ENCODE measurements at regions not wholly inside any gene's neighbourhood (a gene's known extent, or its start where the extent isn't known, plus 50 kb on each side); places are given as distances from the start of the nearest gene placed in this dataset.

DNA sequence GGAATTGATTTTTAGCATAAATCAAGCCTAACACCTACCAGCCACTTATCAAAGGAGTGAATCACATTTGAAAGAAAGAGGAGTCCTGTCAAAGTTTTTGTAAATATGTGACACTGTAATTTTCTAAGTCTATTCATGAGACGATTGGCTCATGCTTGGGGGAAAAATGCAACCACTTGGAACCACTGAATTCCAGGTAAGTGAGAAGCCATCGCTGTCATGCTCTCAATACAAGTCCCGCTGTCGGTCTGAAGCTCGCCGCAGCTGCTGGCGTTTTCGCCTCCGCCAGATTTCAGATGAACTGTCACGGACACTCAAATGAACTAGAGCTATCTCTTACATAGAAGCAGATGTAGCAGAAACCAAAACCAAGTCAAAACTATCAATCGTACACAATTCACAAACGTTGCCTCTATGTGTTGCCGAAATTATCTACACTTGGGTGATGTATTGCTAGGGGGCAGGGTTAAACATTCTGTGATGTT lies 279.8 kb upstream of the FZD8 start:
- H3K9me3 ChIP-seq (ENCODE audit: insufficient read depth in 2 of 2, low read depth in 1 of 2, low read length in 1 of 2) = no peaks in the 10 kb centered on the region
- H2BK5ac ChIP-seq (ENCODE audit: low read depth, low read length) = no peak overlapping the region
- H2BK12ac ChIP-seq (ENCODE audit: low read depth, low read length) = no peak overlapping the region
- peaks cover 0 to 6% (median 3%) of the 10 kb centered on the region in 4 experiments; a peak in 3 of 7 replicates for H3K4me1 ChIP-seq (replicated peaks in 1 of 4; ENCODE audit: control insufficient read depth in 3 of 4, insufficient read depth in 4 of 4, low read length in 3 of 4)
- no peak overlapping the region for H2AK5ac ChIP-seq (ENCODE audit: low read depth, low read length)
- H2BK15ac ChIP-seq (ENCODE audit: low read length) = no peak overlapping the region
- CTCF ChIA-PET (ENCODE audit: partially characterized antibody) = no interaction called here
- no peak overlapping the region for H4K8ac ChIP-seq (ENCODE audit: extremely low read depth, insufficient read depth, low read length)
- H4K20me1 ChIP-seq (replicated peaks in 1 of 2; ENCODE audit: control insufficient read depth in 1 of 2, insufficient read depth in 2 of 2, low read length in 2 of 2) = no peaks in the 10 kb centered on the region
- 91% methylated on average over 13 of the region's 13 CpGs; no CpG with 5 or more reads in 1 of the 2 experiments for WGBS, 2 experiments (ENCODE audit: extremely low coverage in 1 of 2, insufficient coverage in 1 of 2, insufficient read length in 1 of 2, insufficient replicate concordance in 2 of 2, low coverage in 1 of 2, low lambda C conversion rate in 2 of 2, missing lambda C conversion rate in 1 of 2)
- no peak overlapping the region for H2BK120ac ChIP-seq (replicated peaks; ENCODE audit: low read depth, low read length)
- H2AFZ ChIP-seq (ENCODE audit: low read length) = no peak overlapping the region
- H2BK20ac ChIP-seq (ENCODE audit: low read length) = no peak overlapping the region
- H3K36me3 ChIP-seq (ENCODE audit: control insufficient read depth in 2 of 4, insufficient read depth in 4 of 4, low read length in 3 of 4) = no peaks in the 10 kb centered on the region
- H3K27ac ChIP-seq (ENCODE audit: low read depth, low read length) = no peak overlapping the region
- H4K91ac ChIP-seq (replicated peaks; ENCODE audit: insufficient read length, low read length) = no peak overlapping the region
- FAIRE-seq (no peak), DNase-seq (ENCODE audit: low read depth in 1 of 2, low spot score in 2 of 2) (no peak)
- H3K18ac ChIP-seq (ENCODE audit: extremely low read depth, low read length) = no peak overlapping the region
- H3K79me1 ChIP-seq (ENCODE audit: low read depth, low read length) = no peaks in the 10 kb centered on the region
- no peak overlapping the region for H3K56ac ChIP-seq (replicated peaks; ENCODE audit: insufficient read length, low read depth, low read length)
- no peak overlapping the region for H4K5ac ChIP-seq (ENCODE audit: insufficient read length, low read depth, low read length)
- no peak overlapping the region for H3K14ac ChIP-seq (ENCODE audit: insufficient read length)
- no peak overlapping the region for H3K4me3 ChIP-seq (ENCODE audit: extremely low read depth in 1 of 4, insufficient read depth in 2 of 4, low read depth in 3 of 4, low read length in 4 of 4)
- H3K4me2 ChIP-seq (ENCODE audit: insufficient read depth in 1 of 2, low read depth in 2 of 2, low read length in 2 of 2) = no peak overlapping the region
- H3K79me2 ChIP-seq (ENCODE audit: control insufficient read depth in 1 of 2, insufficient read depth in 2 of 2, low read length in 2 of 2) = no peaks in the 10 kb centered on the region
- no peak overlapping the region for H3K23ac ChIP-seq (ENCODE audit: insufficient read length)
- no peak overlapping the region for H3K4ac ChIP-seq (replicated peaks; ENCODE audit: insufficient read length, low read depth, low read length)
- no peak overlapping the region for H3K9ac ChIP-seq (replicated peaks in 1 of 4; ENCODE audit: extremely low read depth in 1 of 4, low read depth in 3 of 4, low read length in 3 of 4)
- no peaks in the 10 kb centered on the region for H3K27me3 ChIP-seq (replicated peaks in 1 of 4; ENCODE audit: control insufficient read depth in 3 of 4, extremely low read depth in 1 of 4, insufficient read depth in 3 of 4, low read length in 3 of 4)
- POLR2A ChIA-PET (ENCODE audit: partially characterized antibody) = no interaction called here
- no peaks in the 10 kb centered on the region for H3K23me2 ChIP-seq (ENCODE audit: low read depth, low read length)
- TF ChIP-seq CHD1 (IDR thresholded peaks at IDR 0.05; ENCODE audit: low read depth, low read length) = no peak
- TF ChIP-seq, protein P1, sequence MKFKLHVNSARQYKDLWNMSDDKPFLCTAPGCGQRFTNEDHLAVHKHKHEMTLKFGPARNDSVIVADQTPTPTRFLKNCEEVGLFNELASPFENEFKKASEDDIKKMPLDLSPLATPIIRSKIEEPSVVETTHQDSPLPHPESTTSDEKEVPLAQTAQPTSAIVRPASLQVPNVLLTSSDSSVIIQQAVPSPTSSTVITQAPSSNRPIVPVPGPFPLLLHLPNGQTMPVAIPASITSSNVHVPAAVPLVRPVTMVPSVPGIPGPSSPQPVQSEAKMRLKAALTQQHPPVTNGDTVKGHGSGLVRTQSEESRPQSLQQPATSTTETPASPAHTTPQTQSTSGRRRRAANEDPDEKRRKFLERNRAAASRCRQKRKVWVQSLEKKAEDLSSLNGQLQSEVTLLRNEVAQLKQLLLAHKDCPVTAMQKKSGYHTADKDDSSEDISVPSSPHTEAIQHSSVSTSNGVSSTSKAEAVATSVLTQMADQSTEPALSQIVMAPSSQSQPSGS (IDR thresholded peaks at IDR 0.05; ENCODE audit: low read length) = no peak
- TF ChIP-seq SUZ12 (IDR thresholded peaks at IDR 0.05; ENCODE audit: low read length) = no peak
- TF ChIP-seq POLR2AphosphoS5 (IDR thresholded peaks at IDR 0.05; ENCODE audit: low read depth, low read length) = no peak
- TF ChIP-seq TCF12 (IDR thresholded peaks at IDR 0.05; ENCODE audit: low read depth, low read length) = no peak
- TF ChIP-seq CHD2 (IDR thresholded peaks at IDR 0.05; ENCODE audit: low read length) = no peak
- no peak for TF ChIP-seq BCL11A (IDR thresholded peaks at IDR 0.05; ENCODE audit: low read depth in 2 of 2, low read length in 2 of 2)
- TF ChIP-seq NRF1 (IDR thresholded peaks at IDR 0.05; ENCODE audit: low read depth, low read length) = no peak
- no peak for TF ChIP-seq NANOG (IDR thresholded peaks at IDR 0.05; ENCODE audit: insufficient read depth, low read depth, low read length, poor library complexity, severe bottlenecking)
- TF ChIP-seq RFX5 (IDR thresholded peaks at IDR 0.05; ENCODE audit: borderline replicate concordance, low read depth, low read length) = no peak
- no peak for TF ChIP-seq MAFK (IDR thresholded peaks at IDR 0.05; ENCODE audit: low read depth, low read length)
- TF ChIP-seq GTF2F1 (IDR thresholded peaks at IDR 0.05; ENCODE audit: borderline replicate concordance, low read depth, low read length) = no peak
- TF ChIP-seq RNF2 (IDR thresholded peaks at IDR 0.05; ENCODE audit: borderline replicate concordance, low read depth, low read length, missing control alignments, poor library complexity, severe bottlenecking) = no peak
